Embryonic facial prominence (tissue), 1 donor: ENCODE measurements at regions not wholly inside any gene's neighbourhood (a gene's known extent, or its start where the extent isn't known, plus 50 kb on each side); places are given as distances from the start of the nearest gene placed in this dataset.
"Not testable (repeated sequence)": the region's sequence is repeated elsewhere in the genome, so short reads cannot be mapped to it uniquely, and the experiment has no call there.

Experiments
- DNase-seq: peaks from one replicate; pipeline ENCODE4 v3.0.0-alpha.2; 2016; ENCODE audit errors: extremely low spot score

- no peak for DNase-seq
These were observed 144.5 kb upstream of the KCNJ15 start for GRCh38 chr21:38112219-38112789.

GRCh38 chr21:38114717-38115333, 142.0 kb upstream of the KCNJ15 start:
- DNase-seq: no peak

- DNase-seq: no peak
These were observed 140.9 kb upstream of the KCNJ15 start for GRCh38 chr21:38115870-38116269.

- no peak for DNase-seq
These were observed 137.0 kb upstream of the KCNJ15 start for GRCh38 chr21:38119793-38120192.

GRCh38 chr21:38120679-38120983, 136.2 kb upstream of the KCNJ15 start:
- not testable (repeated sequence) for DNase-seq

GRCh38 chr21:38120984-38121855, 135.6 kb upstream of the KCNJ15 start:
- no peak for DNase-seq

GRCh38 chr21:38121888-38122720, 134.7 kb upstream of the KCNJ15 start:
- DNase-seq: no peak

- DNase-seq: no peak
These were observed 133.2 kb upstream of the KCNJ15 start for GRCh38 chr21:38123626-38124025.

GRCh38 chr21:38126666-38127303, 130.0 kb upstream of the KCNJ15 start:
- no peak for DNase-seq

GRCh38 chr21:38129711-38130110, 127.1 kb upstream of the KCNJ15 start:
- DNase-seq: no peak

- DNase-seq: no peak
These were observed 123.6 kb upstream of the KCNJ15 start for GRCh38 chr21:38133240-38133639.

GRCh38 chr21:38134084-38134873, 122.5 kb upstream of the KCNJ15 start:
- no peak for DNase-seq

GRCh38 chr21:38136201-38136600, 120.6 kb upstream of the KCNJ15 start:
- no peak for DNase-seq

GRCh38 chr21:38139380-38140168, 117.2 kb upstream of the KCNJ15 start:
- DNase-seq: no peak

- DNase-seq: no peak
These were observed 116.4 kb upstream of the KCNJ15 start for GRCh38 chr21:38140207-38140903.

- DNase-seq: no peak
These were observed 114.6 kb upstream of the KCNJ15 start for GRCh38 chr21:38142224-38142623.

- no peak for DNase-seq
These were observed 112.6 kb upstream of the KCNJ15 start for GRCh38 chr21:38144193-38144592.

GRCh38 chr21:38145104-38145503, 111.7 kb upstream of the KCNJ15 start:
- DNase-seq: no peak

GRCh38 chr21:38147391-38147790, 109.4 kb upstream of the KCNJ15 start:
- no peak for DNase-seq
